Peyer's patch (tissue), 4 donors: ENCODE measurements at regions not wholly inside any gene's neighbourhood (a gene's known extent, or its start where the extent isn't known, plus 50 kb on each side); places are given as distances from the start of the nearest gene placed in this dataset.

ENCODE experiments used
- POLR2A ChIP-seq, 2 donors: fragments of 450-650 bp; IDR thresholded peaks; one replicate each; pipeline ENCODE4 v1.5.1; 2017; ENCODE audit warnings: antibody characterized with exemption in 2 of 2, mild to moderate bottlenecking in 2 of 2, moderate library complexity in 2 of 2
- TF ChIP-seq, protein P1 (sequence below), 6 experiments: fragments of 450-650 bp in 4 of 6; fragments of 200-600 bp in 2 of 6; sonication (generic) in 1 of 6; IDR thresholded peaks; one replicate each; pipeline ENCODE4 v1.5.1; 2017 to 2019; ENCODE audit warnings: antibody characterized with exemption in 6 of 6, mild to moderate bottlenecking in 3 of 6, moderate library complexity in 1 of 6

DNA sequence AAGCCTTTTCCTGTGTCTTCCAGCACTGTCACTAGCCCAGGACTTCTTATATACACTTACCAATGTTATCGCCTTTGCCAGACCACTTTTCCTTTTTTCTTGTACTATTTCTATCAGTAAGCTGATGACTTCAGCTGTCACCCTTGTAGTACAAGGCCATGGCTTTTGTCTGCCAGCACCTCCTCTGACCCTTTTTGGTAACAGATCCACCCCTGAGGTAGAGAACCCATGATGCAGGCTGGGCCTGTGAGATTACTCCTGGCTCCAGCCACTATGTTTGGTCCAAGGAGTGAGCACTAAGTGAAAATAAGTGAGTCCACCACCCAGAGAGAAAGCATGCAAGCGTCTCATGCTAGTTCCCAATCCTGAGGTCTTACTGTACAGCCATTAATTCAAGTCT, 406.7 kb downstream of the MLLT3 start:
- no peak for TF ChIP-seq POLR2A (IDR thresholded peaks at IDR 0.05)
- TF ChIP-seq, protein P1, sequence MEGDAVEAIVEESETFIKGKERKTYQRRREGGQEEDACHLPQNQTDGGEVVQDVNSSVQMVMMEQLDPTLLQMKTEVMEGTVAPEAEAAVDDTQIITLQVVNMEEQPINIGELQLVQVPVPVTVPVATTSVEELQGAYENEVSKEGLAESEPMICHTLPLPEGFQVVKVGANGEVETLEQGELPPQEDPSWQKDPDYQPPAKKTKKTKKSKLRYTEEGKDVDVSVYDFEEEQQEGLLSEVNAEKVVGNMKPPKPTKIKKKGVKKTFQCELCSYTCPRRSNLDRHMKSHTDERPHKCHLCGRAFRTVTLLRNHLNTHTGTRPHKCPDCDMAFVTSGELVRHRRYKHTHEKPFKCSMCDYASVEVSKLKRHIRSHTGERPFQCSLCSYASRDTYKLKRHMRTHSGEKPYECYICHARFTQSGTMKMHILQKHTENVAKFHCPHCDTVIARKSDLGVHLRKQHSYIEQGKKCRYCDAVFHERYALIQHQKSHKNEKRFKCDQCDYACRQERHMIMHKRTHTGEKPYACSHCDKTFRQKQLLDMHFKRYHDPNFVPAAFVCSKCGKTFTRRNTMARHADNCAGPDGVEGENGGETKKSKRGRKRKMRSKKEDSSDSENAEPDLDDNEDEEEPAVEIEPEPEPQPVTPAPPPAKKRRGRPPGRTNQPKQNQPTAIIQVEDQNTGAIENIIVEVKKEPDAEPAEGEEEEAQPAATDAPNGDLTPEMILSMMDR (IDR thresholded peaks at IDR 0.05), result no peak
